IMR-90 (cell line): ENCODE measurements at regions not wholly inside any gene's neighbourhood (a gene's known extent, or its start where the extent isn't known, plus 50 kb on each side); places are given as distances from the start of the nearest gene placed in this dataset.

Experiments used
- ATAC-seq: fragments of 200-7000 bp; cut with Tn5 transposase; 2 replicates; pipeline ENCODE4 v1.9.1; 2020; ENCODE audit warnings: low read depth, mild to moderate bottlenecking, moderate library complexity
- BruUV-seq: library from RNA; stranded (reverse); fragments of 400-500 nt; replicated peaks from 2 replicates; lab custom pipeline; 2021; lab: Mats Ljungman, UMichigan
- CTCF ChIA-PET: fragments of 300-600 bp; formaldehyde crosslinking; extraction: SDS; loops from one replicate; lab custom pipeline; 2021; ENCODE audit warnings: antibody characterized with exemption; lab: Yijun Ruan, JAX
- POLR2A ChIA-PET: fragments of 300-600 bp; sonication (Branson Sonifier 250); formaldehyde crosslinking; loops from one replicate; lab custom pipeline; 2022; ENCODE audit warnings: antibody characterized with exemption; ENCODE audit not compliant: unreplicated experiment; lab: Charles Lee
- DNase-seq: peaks from one replicate; pipeline ENCODE4 v3.0.0; 2013
- H2AFZ ChIP-seq: replicated peaks from 2 replicates; pipeline ENCODE3; 2013; ENCODE audit warnings: low read length, mild to moderate bottlenecking; ENCODE audit not compliant: poor library complexity
- H2AK5ac ChIP-seq: 2 replicates; pipeline ENCODE4 v1.6.1; 2013; ENCODE audit warnings: low read depth, low read length, inconsistent platforms
- H2AK9ac ChIP-seq: replicated peaks from 2 replicates; pipeline ENCODE3; 2013; ENCODE audit warnings: mild to moderate bottlenecking, low read depth, low read length, moderate library complexity; ENCODE audit not compliant: poor library complexity
- H2BK120ac ChIP-seq: 2 replicates; pipeline ENCODE4 v1.6.1; 2013; ENCODE audit warnings: low read depth, low read length, inconsistent platforms
- H2BK15ac ChIP-seq: 3 replicates; pipeline ENCODE4 v1.6.1; 2013; ENCODE audit warnings: low read depth, low read length, inconsistent platforms
- H2BK20ac ChIP-seq: 2 replicates; pipeline ENCODE4 v1.6.1; 2013; ENCODE audit warnings: low read depth, mild to moderate bottlenecking, inconsistent platforms, low read length, moderate library complexity
- H2BK5ac ChIP-seq: 2 replicates; pipeline ENCODE4 v1.6.1; 2013; ENCODE audit warnings: mild to moderate bottlenecking, low read depth, low read length, inconsistent platforms; ENCODE audit not compliant: poor library complexity, severe bottlenecking
- H3K14ac ChIP-seq: replicated peaks from 2 replicates; pipeline ENCODE4 v1.6.1; 2013; ENCODE audit warnings: low read depth, low read length, inconsistent platforms
- H3K18ac ChIP-seq: 2 replicates; pipeline ENCODE4 v1.6.1; 2013; ENCODE audit warnings: low read depth, low read length, control low read depth
- H3K23ac ChIP-seq: 2 replicates; pipeline ENCODE4 v1.6.1; 2013; ENCODE audit warnings: low read depth, low read length, inconsistent platforms
- H3K27ac ChIP-seq: 2 replicates; pipeline ENCODE4 v1.5.1; 2013; ENCODE audit warnings: mild to moderate bottlenecking, control low read depth, low read length; ENCODE audit not compliant: insufficient read depth
- H3K27me3 ChIP-seq: 2 replicates; pipeline ENCODE4 v1.6.1; 2013; ENCODE audit warnings: low read length; ENCODE audit not compliant: control insufficient read depth, insufficient read depth
- H3K36me3 ChIP-seq: 2 replicates; pipeline ENCODE4 v1.6.1; 2013; ENCODE audit warnings: low read length, mixed read lengths; ENCODE audit not compliant: control insufficient read depth, insufficient read depth
- H3K4ac ChIP-seq: 2 replicates; pipeline ENCODE4 v1.6.1; 2013; ENCODE audit warnings: low read depth, low read length, inconsistent platforms
- H3K4me1 ChIP-seq: 2 replicates; pipeline ENCODE4 v1.6.1; 2013; ENCODE audit warnings: low read length, mixed read lengths; ENCODE audit not compliant: control insufficient read depth, insufficient read depth
- H3K4me2 ChIP-seq: 2 replicates; pipeline ENCODE4 v1.6.1; 2013; ENCODE audit warnings: low read depth, mild to moderate bottlenecking, control low read depth, low read length, moderate library complexity
- H3K4me3 ChIP-seq: 2 replicates; pipeline ENCODE4 v1.5.1; 2013; ENCODE audit warnings: low read depth, mild to moderate bottlenecking, control low read depth, low read length, moderate library complexity; ENCODE audit not compliant: insufficient read depth
- H3K56ac ChIP-seq: 2 replicates; pipeline ENCODE4 v1.6.1; 2013; ENCODE audit warnings: low read length, inconsistent platforms; ENCODE audit not compliant: insufficient read depth; ENCODE audit errors: extremely low read depth
- H3K79me1 ChIP-seq, 2 experiments: 2 replicates each; pipeline ENCODE4 v1.6.1; 2013; ENCODE audit warnings: low read length in 2 of 2, inconsistent platforms in 1 of 2, low read depth in 1 of 2
- H3K9ac ChIP-seq: 2 replicates; pipeline ENCODE4 v1.6.1; 2013; ENCODE audit warnings: low read depth, low read length, control low read depth
- H3K9me1 ChIP-seq: 2 replicates; pipeline ENCODE4 v1.6.1; 2013; ENCODE audit warnings: low read length, inconsistent platforms; ENCODE audit not compliant: insufficient read depth
- H3K9me3 ChIP-seq: 2 replicates; pipeline ENCODE4 v1.6.1; 2013; ENCODE audit warnings: low read length; ENCODE audit not compliant: control insufficient read depth, insufficient read depth
- H4K20me1 ChIP-seq: 2 replicates; pipeline ENCODE4 v1.6.1; 2013; ENCODE audit warnings: low read length, inconsistent platforms; ENCODE audit not compliant: insufficient read depth
- H4K5ac ChIP-seq: 2 replicates; pipeline ENCODE4 v1.6.1; 2013; ENCODE audit warnings: mild to moderate bottlenecking, low read depth, low read length, control low read depth
- H4K8ac ChIP-seq, 2 experiments: 2 replicates each; pipeline ENCODE4 v1.6.1; 2013; ENCODE audit warnings: low read depth in 2 of 2, low read length in 2 of 2, control low read depth in 1 of 2, inconsistent platforms in 1 of 2
- H4K91ac ChIP-seq: 2 replicates; pipeline ENCODE4 v1.6.1; 2013; ENCODE audit warnings: low read depth, low read length, inconsistent platforms; ENCODE audit not compliant: insufficient read depth
- BHLHE40 ChIP-seq: fragments of 150-350 bp; IDR thresholded peaks from 2 replicates; pipeline ENCODE4 v1.6.1; 2016; ENCODE audit warnings: mild to moderate bottlenecking, low read depth, low read length
- CTCF ChIP-seq: conservative IDR thresholded peaks from 2 replicates; pipeline ENCODE4 v1.5.1; 2012; ENCODE audit warnings: mild to moderate bottlenecking, low read depth, low read length, improper control_type of control experiment
- FOS ChIP-seq: fragments of 150-350 bp; IDR thresholded peaks from 2 replicates; pipeline ENCODE4 v1.6.1; 2016; ENCODE audit warnings: low read depth, low read length
- NFE2L2 ChIP-seq: fragments of 150-350 bp; IDR thresholded peaks from 2 replicates; pipeline ENCODE4 v1.6.1; 2016; ENCODE audit warnings: low read depth, mild to moderate bottlenecking, low read length
- dilution Hi-C: fragments of 300-500 bp; cut with HindIII; formaldehyde crosslinking; loops from one replicate; pipeline ENCODE4 v1.14.3; 2018; ENCODE audit warnings: low sequenced_read_pairs; ENCODE audit not compliant: unreplicated experiment
- in situ Hi-C: fragments of 300-500 bp; cut with MboI; formaldehyde crosslinking; loops from 3 replicates; pipeline ENCODE4 v1.14.3; 2019; ENCODE audit warnings: low sequenced_read_pairs, inconsistent platforms, mixed read lengths
- intact Hi-C: fragments of 100-400 bp; cut with micrococcal nuclease; formaldehyde crosslinking; loops from 2 replicates; pipeline ENCODE4 v1.10.0; 2022

GRCh38 chr7:13309535-13309934, 622.1 kb downstream of the ARL4A start:
- no peaks in the 10 kb centered on the region for H3K27me3 ChIP-seq
- H2BK120ac ChIP-seq, result no peak overlapping the region
- no peak overlapping the region for H4K5ac ChIP-seq
- POLR2A ChIA-PET, result no interaction called here
- no peak overlapping the region for H2AK9ac ChIP-seq
- TF ChIP-seq CTCF, result 0 out of 2 replicates have a peak, but pooled peaks have one; percentile 2
- no peak for TF ChIP-seq FOS
- TF ChIP-seq NFE2L2, result no peak
- no peak for TF ChIP-seq BHLHE40
- no peak overlapping the region for H2BK15ac ChIP-seq
- BruUV-seq, result no TSS peak
- H2BK5ac ChIP-seq, result no peak overlapping the region
- no peak overlapping the region for H2BK20ac ChIP-seq
- H3K4ac ChIP-seq, result no peak overlapping the region
- CTCF ChIA-PET, result interaction anchor here (0.8 kb wide), 1 partner anchor 10 kb away, joined by 3 read pairs; no protein-coding TSS in a partner anchor
- in situ Hi-C loops, result no loop called here
- H3K4me2 ChIP-seq, result no peak overlapping the region
- no peak overlapping the region for H3K56ac ChIP-seq
- H4K8ac ChIP-seq, result no peak overlapping the region
- no peak overlapping the region for H3K4me3 ChIP-seq
- no peaks in the 10 kb centered on the region for H3K36me3 ChIP-seq
- no peak overlapping the region for H3K18ac ChIP-seq
- no peak overlapping the region for H3K27ac ChIP-seq
- no peaks in the 10 kb centered on the region for H3K9me1 ChIP-seq
- no peaks in the 10 kb centered on the region for H3K79me1 ChIP-seq
- DNase-seq, result no peak
- H3K9me3 ChIP-seq, result peaks cover 2% of the 10 kb centered on the region
- H4K91ac ChIP-seq, result no peak overlapping the region
- dilution Hi-C loops, result no loop called here
- no peaks in the 10 kb centered on the region for H3K4me1 ChIP-seq
- intact Hi-C loops, result no loop called here
- ATAC-seq, result no peak
- H3K14ac ChIP-seq, result no peak overlapping the region
- H3K9ac ChIP-seq, result no peak overlapping the region
- H4K20me1 ChIP-seq, result no peaks in the 10 kb centered on the region
- H2AFZ ChIP-seq, result no peak overlapping the region
- no peak overlapping the region for H2AK5ac ChIP-seq
- H3K23ac ChIP-seq, result no peak overlapping the region
